Osteoblast (primary cell): ENCODE measurements at regions not wholly inside any gene's neighbourhood (a gene's known extent, or its start where the extent isn't known, plus 50 kb on each side); places are given as distances from the start of the nearest gene placed in this dataset.

Experiments used
- DNase-seq: peaks from one replicate; pipeline ENCODE4 v3.0.0; 2011; ENCODE audit warnings: low spot score, mixed read lengths; ENCODE audit not compliant: insufficient read length; ENCODE audit errors: missing footprints
- H2AFZ ChIP-seq: 2 replicates; pipeline ENCODE4 v1.6.0; 2011; ENCODE audit warnings: mild to moderate bottlenecking, low read length
- H3K27ac ChIP-seq: 2 replicates; pipeline ENCODE4 v1.5.1; 2011; ENCODE audit warnings: mild to moderate bottlenecking, low read depth, low read length, moderate library complexity
- H3K27me3 ChIP-seq: 2 replicates; pipeline ENCODE4 v1.6.0; 2012; ENCODE audit warnings: mild to moderate bottlenecking, control low read depth, inconsistent platforms, low read length, moderate library complexity; ENCODE audit not compliant: insufficient read depth
- H3K36me3 ChIP-seq: 2 replicates; pipeline ENCODE4 v1.5.1; 2011; ENCODE audit warnings: mild to moderate bottlenecking, low read length, control low read depth, moderate library complexity; ENCODE audit not compliant: insufficient read depth
- H3K4me1 ChIP-seq: 2 replicates; pipeline ENCODE4 v1.5.1; 2011; ENCODE audit warnings: mild to moderate bottlenecking, low read length, control low read depth, moderate library complexity; ENCODE audit not compliant: insufficient read depth
- H3K4me2 ChIP-seq: 2 replicates; pipeline ENCODE4 v1.6.0; 2011; ENCODE audit warnings: mild to moderate bottlenecking, low read length; ENCODE audit not compliant: insufficient read depth
- H3K4me3 ChIP-seq: fragments of 200-600 bp; sonication (generic); 3 replicates; pipeline ENCODE4 v1.5.1; 2012; ENCODE audit warnings: mild to moderate bottlenecking, low read length, inconsistent platforms; ENCODE audit not compliant: insufficient read depth
- H3K79me2 ChIP-seq: 2 replicates; pipeline ENCODE4 v1.6.0; 2012; ENCODE audit warnings: mild to moderate bottlenecking, low read length, control low read depth, inconsistent platforms; ENCODE audit not compliant: insufficient read depth
- H3K9me3 ChIP-seq: 2 replicates; pipeline ENCODE4 v1.5.1; 2011; ENCODE audit warnings: low read depth, low read length, control low read depth
- H4K20me1 ChIP-seq: 2 replicates; pipeline ENCODE4 v1.6.0; 2012; ENCODE audit warnings: mild to moderate bottlenecking, low read length, control low read depth; ENCODE audit not compliant: insufficient read depth
- TF ChIP-seq, protein P1 (sequence below): IDR thresholded peaks from 2 replicates; pipeline ENCODE4 v1.5.1; 2011; ENCODE audit warnings: mild to moderate bottlenecking, low read depth, low read length, moderate library complexity; ENCODE audit errors: extremely low read depth

DNA sequence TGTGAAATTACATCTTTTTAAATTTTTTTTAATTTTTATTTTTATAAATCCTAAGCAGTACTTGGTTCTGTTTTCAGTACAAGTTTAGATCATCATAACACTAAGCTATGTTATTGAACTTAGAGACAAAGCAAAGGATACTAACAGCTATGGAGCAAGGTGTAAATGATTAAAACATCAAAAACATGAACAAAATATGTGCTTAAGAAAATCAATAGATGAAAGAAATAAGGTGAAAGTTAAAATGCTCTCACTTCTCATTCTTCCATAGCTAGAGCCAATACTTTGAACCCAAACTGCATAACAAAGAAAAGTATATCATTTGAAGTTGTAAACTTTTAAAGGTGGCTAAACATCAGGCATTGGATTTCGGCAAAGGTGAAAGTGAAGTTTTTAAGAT, 292.3 kb upstream of the PUM3 start:
- Histone ChIP-seq H3K36me3 (no peaks in the 10 kb centered on the region), H3K4me1 (peaks cover 6% of the 10 kb centered on the region), H3K4me3 (no peak overlapping the region), H3K4me2 (no peak overlapping the region), H2AFZ (no peak overlapping the region), H3K27ac (no peak overlapping the region), H3K9me3 (no peaks in the 10 kb centered on the region), H3K27me3 (no peaks in the 10 kb centered on the region), H3K79me2 (no peaks in the 10 kb centered on the region), H4K20me1 (no peaks in the 10 kb centered on the region)
- no peak for DNase-seq
- TF ChIP-seq, protein P1, sequence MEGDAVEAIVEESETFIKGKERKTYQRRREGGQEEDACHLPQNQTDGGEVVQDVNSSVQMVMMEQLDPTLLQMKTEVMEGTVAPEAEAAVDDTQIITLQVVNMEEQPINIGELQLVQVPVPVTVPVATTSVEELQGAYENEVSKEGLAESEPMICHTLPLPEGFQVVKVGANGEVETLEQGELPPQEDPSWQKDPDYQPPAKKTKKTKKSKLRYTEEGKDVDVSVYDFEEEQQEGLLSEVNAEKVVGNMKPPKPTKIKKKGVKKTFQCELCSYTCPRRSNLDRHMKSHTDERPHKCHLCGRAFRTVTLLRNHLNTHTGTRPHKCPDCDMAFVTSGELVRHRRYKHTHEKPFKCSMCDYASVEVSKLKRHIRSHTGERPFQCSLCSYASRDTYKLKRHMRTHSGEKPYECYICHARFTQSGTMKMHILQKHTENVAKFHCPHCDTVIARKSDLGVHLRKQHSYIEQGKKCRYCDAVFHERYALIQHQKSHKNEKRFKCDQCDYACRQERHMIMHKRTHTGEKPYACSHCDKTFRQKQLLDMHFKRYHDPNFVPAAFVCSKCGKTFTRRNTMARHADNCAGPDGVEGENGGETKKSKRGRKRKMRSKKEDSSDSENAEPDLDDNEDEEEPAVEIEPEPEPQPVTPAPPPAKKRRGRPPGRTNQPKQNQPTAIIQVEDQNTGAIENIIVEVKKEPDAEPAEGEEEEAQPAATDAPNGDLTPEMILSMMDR = no peak

- Histone ChIP-seq H3K27ac (no peak overlapping the region), H3K9me3 (no peaks in the 10 kb centered on the region), H3K79me2 (no peaks in the 10 kb centered on the region), H3K36me3 (no peaks in the 10 kb centered on the region), H3K27me3 (no peaks in the 10 kb centered on the region), H3K4me1 (no peaks in the 10 kb centered on the region), H4K20me1 (no peaks in the 10 kb centered on the region), H3K4me2 (no peak overlapping the region), H3K4me3 (no peak overlapping the region), H2AFZ (no peak overlapping the region)
- DNase-seq = no peak
- TF ChIP-seq, protein P1 = no peak
Measured at GRCh38 chr9:3127564-3127963, 283.7 kb upstream of the PUM3 start.

- DNase-seq = no peak
- no peaks in the 10 kb centered on the region for H3K27me3 ChIP-seq
- H3K27ac ChIP-seq = no peak overlapping the region
- H3K4me1 ChIP-seq = no peaks in the 10 kb centered on the region
- no peak overlapping the region for H3K4me2 ChIP-seq
- no peaks in the 10 kb centered on the region for H3K36me3 ChIP-seq
- no peaks in the 10 kb centered on the region for H4K20me1 ChIP-seq
- TF ChIP-seq, protein P1 = no peak
- H3K9me3 ChIP-seq = no peaks in the 10 kb centered on the region
- H3K4me3 ChIP-seq = no peak overlapping the region
- H2AFZ ChIP-seq = no peak overlapping the region
- H3K79me2 ChIP-seq = no peaks in the 10 kb centered on the region
Measured at GRCh38 chr9:3125602-3126405, 281.9 kb upstream of the PUM3 start.

GRCh38 chr9:3124001-3124400, 280.1 kb upstream of the PUM3 start:
- TF ChIP-seq, protein P1 = no peak

More at GRCh38 chr9:3124001-3124400, 280.1 kb upstream of the PUM3 start:
- no peak overlapping the region for H3K4me2 ChIP-seq
- H3K27me3 ChIP-seq = no peaks in the 10 kb centered on the region
- H3K36me3 ChIP-seq = no peaks in the 10 kb centered on the region
- no peaks in the 10 kb centered on the region for H3K4me1 ChIP-seq
- no peak overlapping the region for H3K4me3 ChIP-seq
- no peak overlapping the region for H2AFZ ChIP-seq
- no peak for DNase-seq
- no peak overlapping the region for H3K27ac ChIP-seq
- H3K79me2 ChIP-seq = no peaks in the 10 kb centered on the region
- H4K20me1 ChIP-seq = no peaks in the 10 kb centered on the region
- H3K9me3 ChIP-seq = no peaks in the 10 kb centered on the region
